G401.6 (cell line): ENCODE measurements at regions not wholly inside any gene's neighbourhood (a gene's known extent, or its start where the extent isn't known, plus 50 kb on each side); places are given as distances from the start of the nearest gene placed in this dataset.
"Not testable (repeated sequence)": the region's sequence is repeated elsewhere in the genome, so short reads cannot be mapped to it uniquely, and the experiment has no call there.

ENCODE experiments used
- FAIRE-seq: peaks from 2 replicates; lab custom pipeline; 2012; peaks lifted over from hg19 to GRCh38; lab: Jason Lieb, UNC

DNA sequence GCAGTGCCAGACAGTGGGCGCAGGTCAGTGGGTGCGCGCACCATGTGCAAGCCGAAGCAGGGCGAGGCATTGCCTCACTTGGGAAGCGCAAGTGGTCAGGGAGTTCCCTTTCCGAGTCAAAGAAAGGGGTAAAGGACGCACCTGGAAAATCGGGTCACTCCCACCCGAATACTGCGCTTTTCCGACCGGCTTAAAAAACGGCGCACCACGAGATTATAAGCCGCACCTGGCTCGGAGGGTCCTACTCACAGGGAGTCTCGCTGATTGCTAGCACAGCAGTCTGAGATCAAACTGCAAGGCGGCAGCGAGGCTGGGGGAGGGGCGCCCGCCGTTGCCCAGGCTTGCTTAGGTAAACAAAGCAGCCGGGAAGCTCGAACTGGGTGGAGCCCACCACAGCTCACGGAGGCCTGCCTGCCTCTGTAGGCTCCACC is 77.9 kb downstream of the NR4A2 start:
- FAIRE-seq, result not testable (repeated sequence)

DNA sequence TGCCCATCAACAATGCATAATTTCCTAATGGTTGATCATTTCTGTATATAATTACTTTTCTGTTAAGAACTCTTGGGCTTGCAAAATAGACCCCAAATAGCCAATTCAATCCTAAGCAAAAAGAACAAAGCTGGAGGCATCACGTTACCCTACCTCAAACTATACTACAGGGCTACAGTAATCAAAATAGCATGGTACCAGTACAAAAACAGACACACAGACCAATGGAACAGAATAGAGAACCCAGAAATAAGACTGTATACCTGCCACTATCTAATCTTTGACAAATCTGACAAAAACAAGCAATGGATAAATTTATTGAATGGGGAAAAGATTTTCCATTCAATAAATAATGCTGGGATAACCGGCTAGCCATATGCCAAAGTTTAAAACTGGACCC is 78.8 kb downstream of the NR4A2 start:
- no peak for FAIRE-seq

DNA sequence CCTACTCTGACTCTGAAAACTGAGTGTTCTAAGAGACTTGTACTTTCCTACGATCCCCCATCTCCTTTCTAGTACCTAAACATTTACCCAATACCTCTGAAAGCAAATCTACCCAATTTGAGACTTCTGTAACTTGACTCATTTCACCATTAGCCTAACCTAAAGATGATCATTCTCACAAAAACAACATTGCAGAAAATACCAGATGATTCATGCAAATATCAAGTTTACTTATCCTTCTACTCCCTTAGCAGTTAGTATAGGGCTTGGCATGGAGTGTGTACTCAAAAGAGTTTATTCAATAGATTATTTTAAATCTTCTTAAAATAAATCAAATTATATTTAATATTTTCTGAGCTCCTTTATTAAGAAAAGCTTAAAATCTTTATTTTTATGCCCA is 89.6 kb downstream of the NR4A2 start:
- FAIRE-seq, result no peak

DNA sequence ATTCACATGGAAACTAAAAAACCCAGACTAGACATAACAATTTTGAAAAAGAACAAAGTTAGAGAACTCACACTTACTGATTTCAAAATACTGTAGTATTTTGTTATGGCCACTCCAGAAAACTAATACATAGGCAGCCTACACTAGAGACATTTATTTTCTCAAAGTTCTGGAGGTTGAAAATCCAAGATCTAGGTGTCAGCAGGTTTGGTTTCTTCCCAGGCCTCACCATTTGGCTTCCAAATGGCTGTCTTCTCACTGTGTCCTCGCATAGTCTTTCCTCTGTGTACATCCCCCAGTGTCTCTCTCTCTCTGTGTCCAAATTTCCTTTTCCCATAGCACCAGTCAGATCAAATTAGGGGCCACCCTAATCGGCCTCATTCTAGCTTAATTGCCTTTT is 95.0 kb downstream of the NR4A2 start:
- no peak for FAIRE-seq

DNA sequence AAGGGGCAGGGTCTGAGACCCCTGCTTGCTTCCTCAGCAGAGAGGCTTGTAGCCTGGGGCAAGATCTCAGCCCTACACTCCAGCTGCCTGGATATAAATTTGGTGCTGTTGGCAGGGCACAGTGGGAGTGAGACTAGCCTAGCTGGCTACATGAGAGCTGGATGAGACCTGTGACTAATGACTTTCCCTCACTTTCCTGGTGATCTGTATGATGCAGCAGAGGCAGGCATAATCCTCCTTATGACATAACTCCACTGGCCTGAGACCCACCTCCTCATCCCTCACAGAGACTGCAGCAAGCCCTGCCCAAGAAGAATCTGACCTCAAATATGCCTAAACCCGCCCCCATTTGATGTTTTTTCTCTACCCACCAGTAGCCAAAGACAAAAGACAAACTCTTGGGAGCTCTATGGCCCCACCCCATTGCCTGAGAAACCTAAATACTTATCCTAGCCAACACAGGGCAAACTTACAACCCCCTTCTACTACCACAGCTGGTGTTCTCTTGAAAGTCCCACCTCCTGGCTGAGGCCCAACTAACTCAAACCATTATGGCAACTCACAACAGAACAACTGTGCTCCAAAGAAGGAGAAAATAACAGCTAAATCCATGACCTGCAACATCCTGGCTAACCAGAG is 102.7 kb downstream of the NR4A2 start:
- FAIRE-seq, result no peak

DNA sequence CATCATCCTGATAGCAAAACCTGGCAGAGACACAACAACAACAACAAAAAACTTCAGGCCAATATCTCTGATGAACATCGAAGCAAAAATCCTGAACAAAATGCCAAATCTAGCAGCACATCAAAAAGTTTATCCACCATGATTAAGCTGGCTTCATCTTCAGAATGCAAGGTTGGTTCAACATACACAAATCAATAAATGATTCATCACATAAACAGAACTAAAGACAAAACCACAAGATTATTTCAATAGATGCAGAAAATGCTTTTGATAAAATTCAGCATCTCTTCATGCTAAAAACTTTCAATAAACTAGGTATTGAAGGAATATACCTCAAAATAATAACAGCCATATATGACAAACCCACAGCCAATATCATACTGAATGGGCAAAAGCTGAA is 109.2 kb downstream of the NR4A2 start:
- not testable (repeated sequence) for FAIRE-seq

DNA sequence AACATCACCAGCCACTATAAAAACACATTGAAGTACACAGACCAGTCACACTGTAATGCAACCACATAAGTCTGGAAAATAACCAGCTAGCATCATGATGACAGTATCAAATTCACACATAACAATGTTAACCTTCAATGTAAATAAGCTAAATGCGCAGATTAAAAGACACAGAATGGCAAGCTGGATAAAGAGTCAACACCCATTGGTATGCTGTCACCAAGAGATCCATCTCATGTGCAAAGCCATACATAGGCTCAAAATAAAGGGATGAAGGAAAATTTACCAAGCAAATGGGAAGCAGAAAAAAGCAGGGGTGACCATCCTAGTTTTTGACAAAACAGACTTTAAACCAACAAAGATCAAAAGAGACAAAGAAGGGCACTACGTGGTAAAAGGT is 110.8 kb downstream of the NR4A2 start:
- no peak for FAIRE-seq

DNA sequence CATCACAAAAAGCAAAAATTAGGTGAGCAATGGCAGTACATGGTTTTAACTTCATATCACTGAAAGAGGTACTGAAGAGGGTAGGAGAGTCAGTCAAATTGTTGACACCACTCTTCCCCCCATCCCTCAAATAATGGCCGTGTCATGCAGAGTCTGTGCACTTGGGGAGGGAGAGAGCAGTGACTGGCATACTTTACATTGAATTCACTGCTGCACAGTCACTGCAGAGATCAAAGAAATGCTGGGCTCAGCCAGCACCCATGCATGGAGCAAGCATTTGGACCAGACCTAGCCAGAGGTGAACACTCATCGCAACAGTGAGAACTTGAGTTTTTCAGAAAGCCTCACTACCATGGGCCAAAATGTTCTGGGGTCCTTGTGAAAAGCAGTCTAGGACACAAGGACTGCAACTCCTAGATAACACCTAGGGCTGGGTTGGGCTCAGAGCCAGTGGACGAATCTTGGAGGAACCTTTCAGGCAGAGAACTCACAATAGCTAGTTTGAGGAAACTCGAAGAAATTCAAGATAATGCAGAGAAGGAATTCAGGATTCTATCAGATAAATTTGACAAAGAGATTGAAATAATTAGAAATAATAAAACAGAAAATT is 112.9 kb downstream of the NR4A2 start:
- FAIRE-seq, result no peak

DNA sequence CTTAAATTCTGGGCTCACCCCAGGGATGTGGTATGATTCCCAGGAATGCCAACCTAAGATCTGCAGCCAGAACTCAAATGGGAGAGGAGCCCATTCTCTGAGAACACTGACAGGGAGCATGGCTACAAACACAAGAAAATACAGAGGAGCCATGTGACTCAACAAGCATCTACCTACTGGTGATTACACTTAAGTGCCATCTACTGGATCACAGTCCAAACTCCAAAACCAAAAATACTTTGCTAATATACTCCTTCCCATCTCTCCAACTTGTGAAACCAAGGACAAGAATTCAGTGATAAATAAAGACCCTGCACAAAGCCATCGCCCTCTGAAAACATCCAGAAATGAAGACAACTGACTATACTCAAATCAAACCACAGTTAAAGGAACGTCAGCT is 116.9 kb downstream of the NR4A2 start:
- FAIRE-seq, result no peak

DNA sequence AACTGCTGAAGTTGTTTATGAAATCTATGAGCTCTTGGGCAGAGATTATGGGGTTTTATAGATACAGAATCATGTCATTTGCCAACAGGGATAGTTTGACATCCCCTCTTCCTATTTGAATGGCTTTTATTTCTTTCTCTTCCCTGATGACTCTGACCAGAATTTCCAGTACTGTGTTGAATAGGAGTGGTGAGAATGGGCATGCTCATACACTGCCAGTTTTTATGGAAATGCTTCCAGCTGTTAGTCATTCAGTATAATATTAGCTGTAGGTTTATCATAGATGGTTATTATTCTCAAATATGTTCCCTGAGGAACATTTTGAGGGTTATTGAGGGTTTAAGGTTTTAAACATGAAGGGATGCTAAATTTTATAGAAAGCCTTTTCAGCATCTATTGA is 121.2 kb downstream of the NR4A2 start:
- FAIRE-seq, result no peak

DNA sequence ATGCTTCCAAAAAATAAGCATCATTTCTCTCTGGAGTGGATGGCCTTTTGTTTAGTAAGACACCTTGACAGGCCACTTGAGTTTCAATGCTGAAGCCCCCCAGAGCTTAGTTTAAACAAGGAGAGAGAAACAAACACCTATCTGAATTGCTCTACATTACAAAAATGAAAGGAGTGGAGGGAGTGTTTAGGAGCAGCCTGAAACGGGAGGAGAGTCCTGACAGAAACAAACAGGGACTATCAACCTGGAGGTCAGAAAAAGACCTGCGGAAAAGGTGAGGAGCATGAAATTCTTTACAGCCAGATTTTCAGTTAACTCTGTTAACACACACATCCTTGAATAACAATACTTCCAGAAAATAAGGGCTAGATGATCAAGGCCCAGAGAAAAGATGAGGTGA is 126.2 kb downstream of the NR4A2 start:
- no peak for FAIRE-seq

DNA sequence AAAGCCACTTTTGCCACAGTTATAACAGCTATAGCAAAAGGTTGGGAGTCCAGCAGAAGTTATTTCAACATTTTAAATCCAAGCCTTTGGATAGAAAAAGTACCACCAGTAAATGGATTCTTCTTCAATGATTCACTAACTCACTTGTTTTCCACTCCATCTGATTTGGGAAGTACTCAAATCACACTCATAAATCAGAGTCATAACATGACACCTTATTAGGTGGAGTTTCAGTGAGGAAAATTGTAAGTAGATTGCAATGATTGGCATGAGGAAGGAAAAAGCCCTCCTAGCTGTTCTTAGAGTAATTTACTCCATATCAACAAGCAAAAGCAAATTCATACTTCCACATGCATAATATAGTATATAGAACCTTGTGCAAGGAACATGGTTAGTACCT is 132.9 kb downstream of the NR4A2 start:
- no peak for FAIRE-seq

DNA sequence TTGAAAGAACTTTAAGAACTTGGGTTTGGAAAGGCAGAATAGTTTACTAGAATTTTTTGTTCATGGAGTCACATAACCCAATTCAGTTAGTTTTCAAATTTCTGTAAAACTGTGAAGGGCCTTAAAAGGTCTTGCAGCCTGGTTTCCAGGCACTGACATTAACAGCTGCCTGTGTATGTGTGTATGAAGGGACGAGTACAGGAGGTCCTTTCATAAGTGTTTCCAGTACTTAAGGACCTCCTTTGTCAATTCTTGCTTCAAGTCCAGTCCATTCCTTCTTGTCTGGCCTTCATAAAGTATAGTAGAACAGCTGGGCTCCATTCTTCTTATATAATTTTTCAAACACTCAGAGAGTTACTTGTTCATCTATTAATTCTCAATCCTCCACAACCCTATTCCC is 136.5 kb downstream of the NR4A2 start:
- no peak for FAIRE-seq

DNA sequence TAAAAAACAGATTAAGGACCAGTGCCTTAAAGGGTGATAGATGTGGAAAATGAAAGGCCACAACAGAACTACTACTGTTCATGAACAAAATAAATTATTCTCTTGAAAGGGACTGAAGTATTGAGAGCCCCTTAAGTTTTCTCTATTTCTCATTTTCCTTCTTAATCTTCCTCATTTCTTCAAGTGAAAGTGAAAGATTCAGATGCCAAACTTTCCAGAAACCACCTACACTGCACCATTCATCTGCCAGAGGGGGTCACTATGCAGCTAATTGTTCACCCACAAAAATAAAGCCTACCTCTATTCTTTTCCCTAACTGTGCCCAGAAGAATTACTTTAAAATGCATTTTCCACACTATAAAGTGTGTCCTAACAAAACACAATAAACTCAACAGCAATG is 140.1 kb downstream of the NR4A2 start:
- FAIRE-seq, result no peak

DNA sequence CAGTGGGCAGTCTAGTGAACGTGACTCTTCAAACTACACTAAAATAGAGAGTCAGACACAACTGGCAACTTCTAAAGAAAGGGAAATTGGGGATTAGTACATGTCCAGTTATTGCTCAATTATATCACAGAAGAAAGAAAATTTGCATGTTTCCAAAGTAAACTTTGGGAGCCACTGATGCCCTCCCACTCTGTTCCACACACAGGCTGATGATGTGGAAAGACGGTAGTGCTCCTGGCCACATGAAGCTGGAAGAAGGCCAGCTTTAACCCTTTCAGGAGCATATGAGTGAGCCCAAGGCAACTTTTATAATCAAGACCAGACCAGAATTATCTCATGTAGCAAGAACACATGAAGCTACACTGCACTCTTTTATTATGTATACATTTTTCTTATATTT is 141.0 kb downstream of the NR4A2 start:
- FAIRE-seq, result no peak

DNA sequence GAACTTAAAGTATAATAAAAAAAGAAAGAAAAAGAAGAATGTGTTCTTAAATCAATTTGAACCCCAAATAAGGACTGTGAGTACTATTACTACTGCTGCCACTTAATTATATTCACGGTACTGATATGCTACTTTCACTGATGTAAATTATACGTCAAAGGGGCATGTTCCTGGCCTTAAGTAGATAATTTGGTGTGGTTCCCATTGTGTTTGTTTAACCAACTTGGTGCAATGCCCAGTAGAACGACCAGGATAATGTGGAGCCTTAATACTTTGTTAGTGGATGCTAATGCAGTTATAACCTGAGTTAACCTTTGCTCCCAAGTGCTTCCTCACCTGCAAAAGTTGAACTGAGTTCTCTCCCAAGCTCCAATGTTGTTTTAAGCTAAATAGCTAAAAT is 142.0 kb downstream of the NR4A2 start:
- FAIRE-seq, result no peak

DNA sequence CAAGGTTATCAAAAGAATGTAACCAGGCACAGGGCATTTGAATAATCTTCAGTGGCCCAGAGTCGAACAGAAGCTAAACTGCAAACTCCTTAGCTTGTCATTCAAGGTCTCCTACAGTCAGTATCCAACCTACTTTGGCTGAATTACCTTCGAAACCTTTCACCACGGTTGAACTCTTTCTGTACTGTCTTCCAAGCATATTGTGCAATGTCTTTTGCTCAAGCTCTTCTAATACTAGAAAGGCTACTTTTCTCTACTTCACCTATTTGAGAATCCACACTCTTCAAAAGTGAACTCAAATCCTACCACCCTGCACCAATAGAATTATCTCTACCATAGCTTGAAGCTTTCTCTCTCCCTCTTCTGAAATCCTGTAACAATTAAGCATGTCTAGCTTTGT is 142.9 kb downstream of the NR4A2 start:
- no peak for FAIRE-seq

DNA sequence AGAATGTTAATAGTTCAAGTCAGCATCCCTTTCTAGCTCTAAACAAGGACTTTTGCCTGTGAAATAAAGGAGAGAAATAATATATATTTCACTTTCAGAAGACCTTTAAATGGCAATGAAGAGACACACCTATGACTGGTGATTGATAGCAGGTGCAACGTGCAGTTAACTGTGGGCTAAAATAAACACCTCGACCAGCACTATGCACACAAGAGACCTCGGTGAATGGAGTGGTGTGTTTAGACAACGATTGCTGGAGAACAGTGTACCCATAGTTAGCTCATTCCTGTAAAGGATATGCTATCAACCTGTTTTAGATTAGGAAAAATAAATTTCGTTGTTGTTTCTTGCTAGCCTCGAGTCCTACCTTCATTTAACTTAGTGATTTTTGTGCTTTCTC is 143.4 kb downstream of the NR4A2 start:
- no peak for FAIRE-seq

DNA sequence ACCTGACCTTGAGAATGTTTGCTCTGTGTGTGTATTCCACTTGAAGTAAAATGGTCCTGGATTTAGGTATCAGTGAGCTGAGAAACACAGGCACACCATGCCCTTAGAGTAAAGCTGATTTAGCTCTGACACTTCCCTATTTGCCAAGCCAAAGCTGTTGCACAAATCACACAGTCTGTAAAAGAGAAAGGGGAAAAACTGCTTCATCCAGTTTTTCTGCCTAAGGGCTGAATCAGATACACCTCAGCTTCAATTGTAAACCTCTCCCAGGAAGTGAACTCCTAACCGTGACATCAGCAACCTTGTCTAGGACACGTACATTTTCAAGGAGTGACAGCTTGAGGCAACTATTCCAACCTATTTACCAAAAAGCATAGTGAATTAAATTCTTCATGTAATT is 150.4 kb downstream of the NR4A2 start:
- FAIRE-seq, result no peak

DNA sequence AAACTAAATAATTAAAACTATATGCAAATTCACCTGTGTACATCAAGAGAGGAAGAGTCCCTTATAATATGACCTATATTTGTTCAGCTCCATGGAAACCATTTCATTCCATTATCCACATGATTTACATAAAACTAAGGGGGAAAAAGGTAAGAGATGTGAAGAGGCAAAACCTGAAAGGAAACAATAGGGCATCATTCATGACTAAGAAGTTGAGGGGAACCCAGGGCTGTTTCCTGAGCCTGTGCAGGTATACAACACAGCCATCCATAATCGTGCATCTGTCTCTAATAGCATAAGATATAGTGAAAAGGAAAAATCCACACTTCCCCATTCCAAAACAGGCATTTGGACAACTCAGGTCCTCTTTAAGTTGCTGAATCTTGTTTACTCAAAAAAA is 151.3 kb downstream of the NR4A2 start:
- FAIRE-seq, result no peak

DNA sequence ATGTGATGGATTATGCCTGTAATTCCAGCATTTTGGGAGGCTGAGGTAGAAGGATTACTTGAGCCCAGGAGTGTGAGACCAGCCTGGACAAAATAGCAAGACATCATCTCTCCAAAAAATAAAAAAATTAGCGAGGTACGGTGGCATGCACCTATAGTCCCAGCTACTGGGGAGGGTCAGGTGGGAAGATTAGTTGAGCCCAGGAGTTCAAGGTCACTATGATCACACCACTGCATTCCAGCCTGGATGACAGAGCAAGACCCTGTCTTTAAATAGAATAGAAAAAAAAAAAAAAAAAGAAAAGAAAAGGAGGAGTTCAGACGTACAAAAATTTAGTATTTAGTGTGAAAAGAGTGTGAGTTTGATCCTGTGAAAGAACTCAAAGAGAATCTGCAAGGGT is 154.9 kb downstream of the NR4A2 start:
- no peak for FAIRE-seq

DNA sequence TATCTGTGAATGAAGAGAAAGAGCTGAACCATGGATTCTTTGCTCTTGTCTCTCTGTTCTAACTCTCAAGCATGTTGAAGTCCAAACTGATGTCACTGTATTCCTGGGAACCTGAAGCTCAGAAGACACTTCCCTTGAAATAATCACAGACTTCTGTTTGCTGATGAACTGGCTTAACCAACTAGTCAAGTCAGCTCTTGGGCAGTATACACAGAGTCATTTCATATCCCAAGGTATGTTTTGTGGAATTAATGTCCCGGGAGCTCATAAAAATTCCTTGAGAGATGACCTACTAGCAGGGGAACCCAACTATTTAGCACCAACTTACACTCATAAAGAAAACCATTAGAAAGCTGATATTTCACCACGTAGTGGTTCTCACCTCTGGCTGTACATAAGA is 156.6 kb downstream of the NR4A2 start:
- no peak for FAIRE-seq

DNA sequence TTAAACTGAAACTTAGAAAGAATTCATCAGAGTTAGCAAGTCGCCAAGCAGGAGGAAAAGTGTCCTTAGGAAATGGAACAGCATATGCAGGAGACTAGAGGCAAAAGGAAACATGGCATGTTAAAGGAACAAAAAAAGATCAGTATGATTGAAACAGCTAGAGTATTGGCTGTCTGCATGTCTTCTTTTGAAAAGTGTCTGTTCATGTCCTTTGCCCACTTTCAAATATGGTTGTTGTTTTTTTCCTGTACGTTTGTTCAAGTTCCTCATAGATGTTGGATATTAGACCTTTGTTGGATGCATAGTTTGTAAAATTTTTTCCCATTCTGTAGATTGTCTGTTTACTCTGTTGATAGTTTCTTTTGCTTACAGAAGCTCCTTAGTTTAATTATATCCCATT is 161.6 kb downstream of the NR4A2 start:
- peak; percentile 44 for FAIRE-seq

DNA sequence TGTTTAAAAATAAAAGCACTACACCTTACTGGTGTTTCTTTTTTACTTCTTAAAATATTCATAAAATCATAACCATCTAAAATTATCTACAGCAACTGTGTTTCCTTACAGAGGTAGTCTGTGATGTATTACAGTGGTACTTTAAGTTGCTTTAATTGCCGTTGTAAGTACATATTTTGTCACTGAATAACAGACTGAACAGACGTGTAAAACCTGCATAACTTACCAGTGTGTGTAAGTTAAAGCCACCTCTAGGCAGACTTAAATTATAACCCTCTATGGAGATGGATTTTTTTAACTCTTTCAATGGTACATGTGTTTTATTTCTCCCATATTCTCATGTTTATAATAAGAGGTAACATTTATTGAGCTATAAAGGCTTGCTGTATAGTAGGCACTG is 166.8 kb downstream of the NR4A2 start:
- FAIRE-seq, result no peak
